Stimulated activated CD8-positive, alpha-beta memory T cell treated with anti-CD3 and anti-CD28 coated beads, Interleukin-15, amount 100 ng/mL, for 48 hours (primary cell): ENCODE measurements at regions not wholly inside any gene's neighbourhood (a gene's known extent, or its start where the extent isn't known, plus 50 kb on each side); places are given as distances from the start of the nearest gene placed in this dataset.
A peak's percentile ranks its signal among the peaks of the same experiment; 100 is the strongest.

Source experiments
- DNase-seq, 2 donors: peaks; one replicate each; pipeline ENCODE4 v3.0.0-alpha.2; 2020; ENCODE audit warnings: low read depth in 2 of 2

- no peak for DNase-seq
Observed at GRCh38 chr20:39161900-39162299, 199.8 kb downstream of the DHX35 start.

- DNase-seq: no peak
Observed at GRCh38 chr20:39155971-39156370, 193.8 kb downstream of the DHX35 start.

GRCh38 chr20:39152742-39153141 lies 190.6 kb downstream of the DHX35 start:
- DNase-seq: no peak

- no peak for DNase-seq
Observed at GRCh38 chr20:39152126-39152525, 190.0 kb downstream of the DHX35 start.

- no peak for DNase-seq
Observed at GRCh38 chr20:39150501-39150900, 188.4 kb downstream of the DHX35 start.

- DNase-seq: no peak
Observed at GRCh38 chr20:39146394-39146793, 184.2 kb downstream of the DHX35 start.

- no peak for DNase-seq
Observed at GRCh38 chr20:39145921-39146320, 183.8 kb downstream of the DHX35 start.

- no peak for DNase-seq
Observed at GRCh38 chr20:39144757-39145156, 182.6 kb downstream of the DHX35 start.

GRCh38 chr20:39142407-39143096 lies 180.4 kb downstream of the DHX35 start:
- no peak for DNase-seq

- DNase-seq: no peak
Observed at GRCh38 chr20:39137299-39137698, 175.2 kb downstream of the DHX35 start.

GRCh38 chr20:39136798-39137197 lies 174.7 kb downstream of the DHX35 start:
- no peak for DNase-seq

GRCh38 chr20:39135885-39136544 lies 173.9 kb downstream of the DHX35 start:
- DNase-seq: no peak

- no peak for DNase-seq
Observed at GRCh38 chr20:39133201-39133600, 171.1 kb downstream of the DHX35 start.

- no peak for DNase-seq
Observed at GRCh38 chr20:39132511-39132910, 170.4 kb downstream of the DHX35 start.

- no peak for DNase-seq
Observed at GRCh38 chr20:39132093-39132492, 169.9 kb downstream of the DHX35 start.

GRCh38 chr20:39130627-39131026 lies 168.5 kb downstream of the DHX35 start:
- no peak for DNase-seq

- no peak for DNase-seq
Observed at GRCh38 chr20:39129523-39129922, 167.4 kb downstream of the DHX35 start.

GRCh38 chr20:39124064-39124463 lies 161.9 kb downstream of the DHX35 start:
- no peak for DNase-seq

- DNase-seq: no peak
Observed at GRCh38 chr20:39123185-39123557, 161.0 kb downstream of the DHX35 start.

- DNase-seq: no peak
Observed at GRCh38 chr20:39117491-39117890, 155.3 kb downstream of the DHX35 start.

GRCh38 chr20:39116020-39116419 lies 153.9 kb downstream of the DHX35 start:
- DNase-seq: no peak

GRCh38 chr20:39112178-39112743 lies 150.1 kb downstream of the DHX35 start:
- DNase-seq: peak in 1 of 2 donors; percentile 1
